Naive B cell (primary cell): ENCODE measurements at regions not wholly inside any gene's neighbourhood (a gene's known extent, or its start where the extent isn't known, plus 50 kb on each side); places are given as distances from the start of the nearest gene placed in this dataset.

ENCODE experiments used
- ATAC-seq, 2 donors: fragments of 150-1000 bp; cut with Tn5 transposase; 2 replicates each; pipeline ENCODE4 v1.10.0; 2021; ENCODE audit warnings: low read depth in 2 of 2, mild to moderate bottlenecking in 2 of 2, moderate library complexity in 2 of 2
- DNase-seq: peaks from one replicate; pipeline ENCODE4 v3.0.0; 2022
- H3K27ac Mint-ChIP-seq, 6 donors: one replicate each; pipeline ENCODE4 v1.8.0; 2020 to 2022; ENCODE audit warnings: mild to moderate bottlenecking in 6 of 6, mixed read lengths in 6 of 6, moderate library complexity in 5 of 6, inconsistent platforms in 2 of 6
- H3K27me3 Mint-ChIP-seq, 3 donors: one replicate each; pipeline ENCODE4 v1.8.0; 2021 to 2022; ENCODE audit warnings: mixed read lengths in 3 of 3, mild to moderate bottlenecking in 1 of 3
- H3K36me3 Mint-ChIP-seq, 2 donors: one replicate each; pipeline ENCODE4 v1.8.0; 2020 to 2022; ENCODE audit warnings: mixed read lengths in 2 of 2, inconsistent platforms in 1 of 2, mild to moderate bottlenecking in 1 of 2
- H3K4me1 Mint-ChIP-seq, 3 donors: one replicate each; pipeline ENCODE4 v1.8.0; 2020 to 2022; ENCODE audit warnings: mixed read lengths in 3 of 3, inconsistent platforms in 1 of 3, mild to moderate bottlenecking in 1 of 3, moderate library complexity in 1 of 3
- H3K4me3 Mint-ChIP-seq, 8 donors: one replicate each; pipeline ENCODE4 v1.8.0; 2020 to 2022; ENCODE audit warnings: mild to moderate bottlenecking in 8 of 8, mixed read lengths in 8 of 8, moderate library complexity in 8 of 8, inconsistent platforms in 2 of 8
- H3K9me3 Mint-ChIP-seq, 7 donors: one replicate each; pipeline ENCODE4 v1.8.0; 2020 to 2022; ENCODE audit warnings: mixed read lengths in 7 of 7, mild to moderate bottlenecking in 5 of 7, inconsistent platforms in 2 of 7, moderate library complexity in 1 of 7

- Mint-ChIP-seq H3K9me3 (peaks cover 0 to 5% (median 1%) of the 10 kb centered on the region in 7 donors), H3K27me3 (no peaks in the 10 kb centered on the region), H3K4me1 (peaks cover 2 to 5% (median 4%) of the 10 kb centered on the region in 3 donors), H3K4me3 (no peak overlapping the region), H3K27ac (no peak overlapping the region), H3K36me3 (no peaks in the 10 kb centered on the region)
- ATAC-seq (no peak), DNase-seq (no peak)
Observed at GRCh38 chr6:126170433-126170832, 169.5 kb upstream of the CENPW start.

DNA sequence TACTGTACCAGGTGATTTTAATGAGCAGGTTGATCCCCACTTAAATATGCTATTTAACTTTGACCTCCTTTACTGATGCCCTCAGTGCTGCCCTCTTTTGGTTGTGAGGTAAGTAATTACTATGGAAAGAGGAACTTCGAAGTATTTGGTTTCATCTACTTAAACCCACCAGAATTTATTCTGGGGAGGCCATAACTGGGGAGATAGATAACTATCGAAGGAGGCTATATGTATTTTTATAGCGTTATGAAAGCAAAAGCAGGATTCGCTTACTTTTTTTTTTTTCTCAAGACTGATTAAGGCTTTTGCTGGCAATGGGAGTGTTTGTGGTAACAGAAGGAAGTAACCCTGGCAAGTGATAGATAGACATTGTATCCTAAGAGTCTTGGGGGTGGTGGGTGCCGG, 168.9 kb upstream of the CENPW start:
- Mint-ChIP-seq H3K4me3 (no peak overlapping the region), H3K9me3 (peaks cover 0 to 2% (median 0%) of the 10 kb centered on the region in 7 donors), H3K4me1 (peaks cover 2 to 5% (median 4%) of the 10 kb centered on the region in 3 donors), H3K36me3 (no peaks in the 10 kb centered on the region), H3K27ac (no peak overlapping the region), H3K27me3 (no peaks in the 10 kb centered on the region)
- ATAC-seq (peak; percentile 52 to 64), DNase-seq (peak; percentile 15)

- Mint-ChIP-seq H3K27ac (no peak overlapping the region), H3K4me3 (no peak overlapping the region), H3K27me3 (no peaks in the 10 kb centered on the region), H3K4me1 (peaks cover 2 to 5% (median 4%) of the 10 kb centered on the region in 3 donors), H3K36me3 (no peaks in the 10 kb centered on the region), H3K9me3 (no peaks in the 10 kb centered on the region)
- ATAC-seq (no peak), DNase-seq (no peak)
Observed at GRCh38 chr6:126172131-126172530, 167.8 kb upstream of the CENPW start.

DNA sequence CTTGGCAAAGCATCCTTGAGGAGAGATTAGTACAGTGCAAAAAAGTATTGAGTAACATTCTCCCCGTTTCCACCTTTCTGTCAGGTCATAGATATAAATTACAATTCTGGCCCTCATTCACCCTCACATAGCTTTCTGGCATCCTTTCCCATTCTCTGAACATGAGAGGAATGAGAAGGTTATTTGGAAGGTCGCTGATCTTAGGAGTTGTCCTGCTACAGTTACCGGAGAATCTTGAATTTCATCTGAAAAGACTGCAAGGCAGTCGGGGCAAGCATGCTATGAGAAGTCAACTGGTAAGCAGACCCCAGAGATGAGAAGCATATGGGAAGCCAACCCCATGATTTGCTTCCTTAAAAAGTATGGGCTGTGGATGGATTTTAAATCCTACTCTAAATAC, 166.7 kb upstream of the CENPW start:
- ATAC-seq (no peak), DNase-seq (no peak)
- H3K36me3 Mint-ChIP-seq = no peaks in the 10 kb centered on the region
- peaks cover 2 to 5% (median 4%) of the 10 kb centered on the region in 3 donors for H3K4me1 Mint-ChIP-seq
- H3K27me3 Mint-ChIP-seq = no peaks in the 10 kb centered on the region
- H3K9me3 Mint-ChIP-seq = no peaks in the 10 kb centered on the region
- no peak overlapping the region for H3K4me3 Mint-ChIP-seq
- H3K27ac Mint-ChIP-seq = no peak overlapping the region

- no peak for ATAC-seq
- H3K4me1 Mint-ChIP-seq = peaks cover 2 to 5% (median 4%) of the 10 kb centered on the region in 3 donors
- H3K27me3 Mint-ChIP-seq = no peaks in the 10 kb centered on the region
- no peak overlapping the region for H3K4me3 Mint-ChIP-seq
- H3K9me3 Mint-ChIP-seq = no peaks in the 10 kb centered on the region
- DNase-seq = no peak
- peak overlapping the region in 1 of 6 donors; percentile 20 for H3K27ac Mint-ChIP-seq
- no peaks in the 10 kb centered on the region for H3K36me3 Mint-ChIP-seq
Observed at GRCh38 chr6:126174697-126175096, 165.2 kb upstream of the CENPW start.

DNA sequence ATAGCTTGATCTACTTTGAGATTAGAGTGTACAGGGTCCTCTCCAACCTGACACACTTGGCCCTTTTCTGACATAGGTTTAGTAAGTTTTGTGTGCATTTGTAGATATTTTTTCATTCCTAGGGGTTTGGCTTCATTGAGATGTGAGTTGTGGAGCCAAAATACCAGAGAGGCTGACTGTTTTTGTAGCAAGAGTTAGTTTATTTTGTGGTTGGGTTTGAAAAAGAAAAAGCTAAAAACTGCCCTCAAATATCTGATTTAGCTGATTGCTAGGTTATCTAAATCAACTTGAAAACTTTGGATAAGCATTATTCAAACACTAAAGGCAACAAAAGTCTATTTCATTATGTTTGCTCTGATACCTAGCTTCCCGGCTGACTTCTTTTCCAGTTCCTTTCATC, 164.7 kb upstream of the CENPW start:
- Mint-ChIP-seq H3K36me3 (no peaks in the 10 kb centered on the region), H3K4me3 (no peak overlapping the region), H3K27ac (no peak overlapping the region), H3K9me3 (no peaks in the 10 kb centered on the region), H3K27me3 (no peaks in the 10 kb centered on the region), H3K4me1 (peaks cover under 1 to 4% (median 2%) of the 10 kb centered on the region in 3 donors)
- ATAC-seq (no peak), DNase-seq (no peak)

GRCh38 chr6:126176282-126176681, 163.6 kb upstream of the CENPW start:
- Mint-ChIP-seq H3K4me3 (no peak overlapping the region), H3K27ac (no peak overlapping the region), H3K4me1 (no peaks in the 10 kb centered on the region), H3K9me3 (no peaks in the 10 kb centered on the region), H3K36me3 (no peaks in the 10 kb centered on the region), H3K27me3 (no peaks in the 10 kb centered on the region)
- ATAC-seq = no peak
- no peak for DNase-seq

DNA sequence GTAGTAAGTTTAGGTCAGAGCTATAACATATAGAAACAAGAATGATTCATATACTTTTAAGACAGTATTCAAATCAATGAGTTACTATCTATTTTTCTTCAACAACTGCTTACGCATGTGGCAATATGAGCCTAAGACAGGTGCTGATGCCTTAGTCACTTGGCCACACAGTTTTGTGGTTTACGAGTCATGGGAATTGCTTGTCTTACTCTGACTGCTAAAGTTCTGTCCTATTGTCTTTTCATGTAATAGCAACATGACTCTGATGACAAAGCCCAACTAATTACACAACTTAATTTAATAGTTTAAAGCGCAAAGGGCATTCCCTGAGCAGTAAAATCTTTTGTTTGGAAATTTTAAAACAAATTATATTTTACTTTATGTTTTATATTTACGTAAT, 159.3 kb upstream of the CENPW start:
- ATAC-seq = no peak
- Mint-ChIP-seq H3K4me3 (no peak overlapping the region), H3K27me3 (no peaks in the 10 kb centered on the region), H3K27ac (no peak overlapping the region), H3K9me3 (no peaks in the 10 kb centered on the region), H3K36me3 (peaks cover 0 to 2% of the 10 kb centered on the region in 2 donors), H3K4me1 (no peaks in the 10 kb centered on the region)
- DNase-seq = no peak

DNA sequence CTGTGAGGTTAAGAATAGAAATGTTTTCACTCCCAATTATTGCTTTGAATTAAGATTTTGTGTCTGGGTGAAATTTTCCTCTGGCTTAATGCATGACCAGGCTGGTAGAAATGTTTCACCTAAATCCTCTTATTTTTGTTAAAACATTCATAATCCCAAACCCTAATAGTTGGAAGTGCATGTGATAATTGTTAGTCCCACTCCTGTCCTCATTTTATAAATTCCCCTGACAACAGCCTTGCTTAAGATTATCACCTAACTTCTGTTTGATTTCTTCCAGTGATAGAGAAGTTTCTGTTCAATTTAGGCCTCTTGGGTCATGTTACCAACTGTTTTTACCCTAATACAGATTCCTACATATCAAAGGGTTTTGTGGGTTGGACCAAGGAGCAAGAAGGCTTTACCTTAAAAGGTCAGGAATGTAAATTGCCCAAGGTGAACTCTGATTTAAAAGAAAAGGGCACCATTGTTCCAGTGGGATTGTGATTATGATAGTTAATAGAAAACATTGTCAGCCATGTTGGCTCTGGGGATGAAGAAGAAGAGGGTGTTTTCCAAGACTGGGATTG, 158.7 kb upstream of the CENPW start:
- H3K9me3 Mint-ChIP-seq = no peaks in the 10 kb centered on the region
- ATAC-seq (no peak), DNase-seq (no peak)
- no peak overlapping the region for H3K4me3 Mint-ChIP-seq
- no peaks in the 10 kb centered on the region for H3K4me1 Mint-ChIP-seq
- H3K27ac Mint-ChIP-seq = no peak overlapping the region
- no peaks in the 10 kb centered on the region for H3K27me3 Mint-ChIP-seq
- peaks cover 0 to 6% of the 10 kb centered on the region in 2 donors for H3K36me3 Mint-ChIP-seq

DNA sequence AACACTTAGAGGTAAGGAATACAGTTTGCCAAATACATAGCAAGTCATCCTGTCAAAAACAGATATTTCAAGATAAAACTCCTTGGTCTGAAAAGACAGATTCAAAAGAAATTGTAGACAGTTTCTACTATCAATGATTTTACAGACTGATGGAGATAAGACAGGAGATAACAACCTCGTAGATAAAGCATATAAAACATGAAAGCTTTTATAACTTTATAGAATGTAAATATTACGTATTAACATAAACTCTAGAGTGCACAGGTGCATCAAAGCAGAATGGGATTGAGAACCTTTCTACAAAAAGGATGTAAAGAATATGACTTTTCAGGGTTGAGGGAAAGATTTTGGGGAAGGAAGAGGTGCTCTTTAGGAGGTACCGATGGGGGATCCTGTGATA, 158.0 kb upstream of the CENPW start:
- Mint-ChIP-seq H3K36me3 (peaks cover 0 to 6% of the 10 kb centered on the region in 2 donors), H3K27ac (no peak overlapping the region), H3K4me1 (no peaks in the 10 kb centered on the region), H3K9me3 (no peaks in the 10 kb centered on the region), H3K27me3 (no peaks in the 10 kb centered on the region), H3K4me3 (no peak overlapping the region)
- no peak for ATAC-seq
- no peak for DNase-seq

DNA sequence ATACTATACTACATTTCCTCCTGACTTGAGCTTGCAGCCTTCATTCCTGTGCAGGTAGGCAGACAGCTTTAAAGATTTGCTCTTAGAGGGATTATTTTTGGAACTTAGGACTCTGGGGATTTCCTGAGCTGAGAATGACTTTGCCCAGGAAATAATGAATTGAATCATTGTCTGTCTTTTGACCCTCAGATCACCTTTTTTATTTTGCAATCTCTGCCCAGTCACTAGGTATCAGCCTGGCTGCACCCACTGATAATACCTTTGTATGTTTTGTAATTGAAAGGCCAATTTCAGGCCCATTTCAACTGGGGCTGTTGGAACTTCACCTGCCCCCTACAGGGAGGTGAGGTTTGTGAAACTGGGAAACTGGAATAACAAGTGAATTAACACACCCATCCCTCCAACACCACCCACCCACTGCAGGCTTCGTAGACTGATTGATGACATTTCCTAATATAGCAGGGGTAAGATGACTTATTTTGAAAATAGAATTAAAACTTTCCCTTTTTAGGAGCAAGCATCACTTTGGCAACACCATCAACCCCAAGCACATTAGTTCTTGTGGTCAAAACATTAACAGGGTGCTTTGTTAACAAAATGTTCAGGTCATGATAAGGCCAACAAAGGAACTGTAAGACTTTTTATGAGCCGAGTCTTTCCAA, 157.1 kb upstream of the CENPW start:
- DNase-seq (no peak), ATAC-seq (no peak)
- Mint-ChIP-seq H3K9me3 (no peaks in the 10 kb centered on the region), H3K4me1 (no peaks in the 10 kb centered on the region), H3K27me3 (no peaks in the 10 kb centered on the region), H3K27ac (peak overlapping the region in 1 of 6 donors; percentile 25), H3K36me3 (peaks cover 0 to 6% of the 10 kb centered on the region in 2 donors), H3K4me3 (no peak overlapping the region)

- H3K36me3 Mint-ChIP-seq = peaks cover 0 to 6% of the 10 kb centered on the region in 2 donors
- no peak overlapping the region for H3K4me3 Mint-ChIP-seq
- no peak for DNase-seq
- no peak for ATAC-seq
- no peak overlapping the region for H3K27ac Mint-ChIP-seq
- no peaks in the 10 kb centered on the region for H3K9me3 Mint-ChIP-seq
- H3K27me3 Mint-ChIP-seq = no peaks in the 10 kb centered on the region
- no peaks in the 10 kb centered on the region for H3K4me1 Mint-ChIP-seq
Observed at GRCh38 chr6:126185774-126186173, 154.1 kb upstream of the CENPW start.

GRCh38 chr6:126188279-126188909, 151.5 kb upstream of the CENPW start:
- Mint-ChIP-seq H3K36me3 (peaks cover 0 to 6% of the 10 kb centered on the region in 2 donors), H3K9me3 (peaks cover 0 to 10% (median 0%) of the 10 kb centered on the region in 7 donors), H3K4me1 (no peaks in the 10 kb centered on the region), H3K4me3 (no peak overlapping the region), H3K27ac (peak overlapping the region in 1 of 6 donors; percentile 4), H3K27me3 (no peaks in the 10 kb centered on the region)
- DNase-seq (no peak), ATAC-seq (no peak)

- DNase-seq (no peak), ATAC-seq (no peak)
- Mint-ChIP-seq H3K9me3 (peaks cover 0 to 10% (median 0%) of the 10 kb centered on the region in 7 donors), H3K4me3 (no peak overlapping the region), H3K27ac (no peak overlapping the region), H3K4me1 (no peaks in the 10 kb centered on the region), H3K27me3 (no peaks in the 10 kb centered on the region), H3K36me3 (peaks cover 0 to 6% of the 10 kb centered on the region in 2 donors)
Observed at GRCh38 chr6:126195625-126196236, 144.2 kb upstream of the CENPW start.
